GM23248 (cell line): ENCODE measurements at regions not wholly inside any gene's neighbourhood (a gene's known extent, or its start where the extent isn't known, plus 50 kb on each side); places are given as distances from the start of the nearest gene placed in this dataset.

Experiments
- DNase-seq: peaks from one replicate; pipeline ENCODE4 v3.0.0-alpha.2; 2015
- H2AFZ ChIP-seq: fragments of 200-600 bp; sonication (generic); 2 replicates; pipeline ENCODE4 v1.6.1; 2016; ENCODE audit warnings: antibody characterized with exemption
- H3F3A ChIP-seq: fragments of 200-600 bp; sonication (generic); 2 replicates; pipeline ENCODE4 v1.6.1; 2016; ENCODE audit warnings: mild to moderate bottlenecking, antibody characterized with exemption, mixed run types; ENCODE audit not compliant: insufficient read depth
- H3K27ac ChIP-seq: fragments of 200-600 bp; sonication (generic); 2 replicates; pipeline ENCODE4 v1.5.1; 2016; ENCODE audit warnings: mild to moderate bottlenecking
- H3K27me3 ChIP-seq: fragments of 200-600 bp; sonication (generic); replicated peaks from 2 replicates; pipeline ENCODE4 v1.6.1; 2016; ENCODE audit warnings: mild to moderate bottlenecking; ENCODE audit not compliant: insufficient read depth
- H3K36me3 ChIP-seq: fragments of 200-600 bp; sonication (generic); 2 replicates; pipeline ENCODE4 v1.6.1; 2016; ENCODE audit warnings: low read depth, mild to moderate bottlenecking
- H3K4me1 ChIP-seq: fragments of 200-600 bp; sonication (generic); 2 replicates; pipeline ENCODE4 v1.6.1; 2016; ENCODE audit warnings: mild to moderate bottlenecking; ENCODE audit not compliant: insufficient read depth
- H3K4me2 ChIP-seq: fragments of 200-600 bp; sonication (generic); one replicate; pipeline ENCODE4 v1.6.1; 2016; ENCODE audit warnings: mild to moderate bottlenecking; ENCODE audit not compliant: unreplicated experiment
- H3K4me3 ChIP-seq: fragments of 200-600 bp; sonication (generic); 2 replicates; pipeline ENCODE4 v1.5.1; 2016; ENCODE audit warnings: mild to moderate bottlenecking
- H3K79me2 ChIP-seq: fragments of 200-600 bp; sonication (generic); 2 replicates; pipeline ENCODE4 v1.6.1; 2016; ENCODE audit warnings: mild to moderate bottlenecking; ENCODE audit not compliant: insufficient read depth
- H3K9ac ChIP-seq: fragments of 200-600 bp; sonication (generic); 2 replicates; pipeline ENCODE4 v1.6.1; 2016; ENCODE audit warnings: mild to moderate bottlenecking
- H3K9me2 ChIP-seq: fragments of 200-600 bp; sonication (generic); 2 replicates; pipeline ENCODE4 v1.6.1; 2016; ENCODE audit warnings: mixed run types, mild to moderate bottlenecking, moderate library complexity; ENCODE audit not compliant: insufficient read depth
- H3K9me3 ChIP-seq: fragments of 200-600 bp; sonication (generic); one replicate; pipeline ENCODE4 v1.6.1; 2017; ENCODE audit warnings: low read depth
- H4K20me1 ChIP-seq: fragments of 200-600 bp; sonication (generic); 2 replicates; pipeline ENCODE4 v1.6.0; 2016; ENCODE audit not compliant: insufficient read depth
- EZH2 ChIP-seq: fragments of 200-600 bp; sonication (generic); IDR thresholded peaks from 2 replicates; pipeline ENCODE4 v1.6.1; 2018; ENCODE audit warnings: antibody characterized with exemption, mild to moderate bottlenecking; ENCODE audit not compliant: insufficient read depth, poor library complexity, severe bottlenecking
- EZH2phosphoT487 ChIP-seq: fragments of 200-600 bp; sonication (generic); IDR thresholded peaks from 2 replicates; pipeline ENCODE4 v1.6.1; 2018; ENCODE audit warnings: antibody characterized with exemption, moderate library complexity, mild to moderate bottlenecking, low read depth; ENCODE audit not compliant: insufficient read depth
- WGBS, 2 experiments: methylation state at CpG; one replicate each; pipeline ENCODE4 v1.1.6; 2015 to 2017; ENCODE audit warnings: low lambda C conversion rate in 2 of 2, low coverage in 1 of 2; ENCODE audit errors: missing lambda C conversion rate in 2 of 2; 5-methylcytosine and 5-hydroxymethylcytosine counted together
- in situ Hi-C: fragments of 300-500 bp; cut with MboI; formaldehyde crosslinking; loops from 2 replicates; pipeline ENCODE4 v1.15.0; 2020

- H3K9me2 ChIP-seq: no peaks in the 10 kb centered on the region
- no peak overlapping the region for H3K9ac ChIP-seq
- H3K79me2 ChIP-seq: no peaks in the 10 kb centered on the region
- no peaks in the 10 kb centered on the region for H3K36me3 ChIP-seq
- H2AFZ ChIP-seq: no peak overlapping the region
- no peak for DNase-seq
- TF ChIP-seq EZH2phosphoT487 (no peak), EZH2 (no peak)
- H3K27me3 ChIP-seq: no peaks in the 10 kb centered on the region
- no peaks in the 10 kb centered on the region for H3K4me1 ChIP-seq
- in situ Hi-C loops: no loop called here
- H3K4me2 ChIP-seq: no peak overlapping the region
- H3K9me3 ChIP-seq: no peaks in the 10 kb centered on the region
- WGBS, 2 experiments: 27 to 29% methylated on average over 3 of the region's 3 CpGs
- H4K20me1 ChIP-seq: no peaks in the 10 kb centered on the region
- H3K27ac ChIP-seq: no peak overlapping the region
- H3F3A ChIP-seq: no peaks in the 10 kb centered on the region
- H3K4me3 ChIP-seq: no peak overlapping the region
These were observed 391.8 kb downstream of the ZPLD1 start for GRCh38 chr3:102826636-102827035.

- no peak overlapping the region for H2AFZ ChIP-seq
- H3K4me1 ChIP-seq: no peaks in the 10 kb centered on the region
- H3K4me3 ChIP-seq: no peak overlapping the region
- no peaks in the 10 kb centered on the region for H4K20me1 ChIP-seq
- H3F3A ChIP-seq: no peaks in the 10 kb centered on the region
- no peak for TF ChIP-seq EZH2
- TF ChIP-seq EZH2phosphoT487: no peak
- H3K9ac ChIP-seq: no peak overlapping the region
- H3K36me3 ChIP-seq: no peaks in the 10 kb centered on the region
- no peak for DNase-seq
- no peaks in the 10 kb centered on the region for H3K9me3 ChIP-seq
- H3K27ac ChIP-seq: no peak overlapping the region
- no peaks in the 10 kb centered on the region for H3K9me2 ChIP-seq
- no peaks in the 10 kb centered on the region for H3K27me3 ChIP-seq
- in situ Hi-C loops: no loop called here
- H3K4me2 ChIP-seq: no peak overlapping the region
- no peaks in the 10 kb centered on the region for H3K79me2 ChIP-seq
These were observed 392.6 kb downstream of the ZPLD1 start for GRCh38 chr3:102827386-102827785.

- Histone ChIP-seq H4K20me1 (no peaks in the 10 kb centered on the region), H3K79me2 (no peaks in the 10 kb centered on the region), H3K4me1 (no peaks in the 10 kb centered on the region), H3K4me2 (no peak overlapping the region), H3K4me3 (no peak overlapping the region), H3K9me3 (no peaks in the 10 kb centered on the region), H3K27me3 (no peaks in the 10 kb centered on the region), H2AFZ (no peak overlapping the region), H3K36me3 (no peaks in the 10 kb centered on the region), H3K27ac (no peak overlapping the region), H3K9ac (no peak overlapping the region), H3F3A (no peaks in the 10 kb centered on the region), H3K9me2 (no peaks in the 10 kb centered on the region)
- in situ Hi-C loops: no loop called here
- 41 to 47% methylated on average over 4 of the region's 4 CpGs for WGBS, 2 experiments
- DNase-seq: no peak
- TF ChIP-seq EZH2 (no peak), EZH2phosphoT487 (no peak)
These were observed 395.6 kb downstream of the ZPLD1 start for GRCh38 chr3:102830415-102830814.

GRCh38 chr3:102841866-102842265, 407.1 kb downstream of the ZPLD1 start:
- WGBS, 2 experiments: 41 to 42% methylated on average over 6 of the region's 6 CpGs
- no peak for TF ChIP-seq EZH2
- TF ChIP-seq EZH2phosphoT487: no peak
- no peaks in the 10 kb centered on the region for H3K36me3 ChIP-seq
- H3F3A ChIP-seq: no peaks in the 10 kb centered on the region
- H3K4me1 ChIP-seq: no peaks in the 10 kb centered on the region
- no peak overlapping the region for H3K4me2 ChIP-seq
- no peak overlapping the region for H2AFZ ChIP-seq
- H3K4me3 ChIP-seq: no peak overlapping the region
- no peaks in the 10 kb centered on the region for H3K9me2 ChIP-seq
- H3K9ac ChIP-seq: no peak overlapping the region
- no peaks in the 10 kb centered on the region for H4K20me1 ChIP-seq
- in situ Hi-C loops: no loop called here
- no peak overlapping the region for H3K27ac ChIP-seq
- no peaks in the 10 kb centered on the region for H3K9me3 ChIP-seq
- no peaks in the 10 kb centered on the region for H3K79me2 ChIP-seq
- H3K27me3 ChIP-seq: no peaks in the 10 kb centered on the region
- no peak for DNase-seq

GRCh38 chr3:102866845-102867244, 432.0 kb downstream of the ZPLD1 start:
- 41 to 45% methylated on average over 2 of the region's 2 CpGs for WGBS, 2 experiments
- in situ Hi-C loops: no loop called here
- H3K9ac ChIP-seq: no peak overlapping the region
- no peaks in the 10 kb centered on the region for H3K27me3 ChIP-seq
- no peak overlapping the region for H3K4me3 ChIP-seq
- no peaks in the 10 kb centered on the region for H3K79me2 ChIP-seq
- TF ChIP-seq EZH2phosphoT487: no peak
- no peak for TF ChIP-seq EZH2
- no peaks in the 10 kb centered on the region for H3K9me3 ChIP-seq
- no peak overlapping the region for H3K27ac ChIP-seq
- H3K4me2 ChIP-seq: no peak overlapping the region
- no peak overlapping the region for H2AFZ ChIP-seq
- H3F3A ChIP-seq: no peaks in the 10 kb centered on the region
- H3K36me3 ChIP-seq: no peaks in the 10 kb centered on the region
- no peak for DNase-seq
- H3K9me2 ChIP-seq: no peaks in the 10 kb centered on the region
- no peaks in the 10 kb centered on the region for H4K20me1 ChIP-seq
- H3K4me1 ChIP-seq: no peaks in the 10 kb centered on the region
